Fibroblast of the aortic adventitia (primary cell): ENCODE measurements at regions not wholly inside any gene's neighbourhood (a gene's known extent, or its start where the extent isn't known, plus 50 kb on each side); places are given as distances from the start of the nearest gene placed in this dataset.

Source experiments
- DNase-seq: peaks from one replicate; pipeline ENCODE4 v3.0.0-alpha.2; 2010; ENCODE audit warnings: low read depth
- H3K4me3 ChIP-seq: 2 replicates; pipeline ENCODE4 v1.5.1; 2011; ENCODE audit warnings: low read depth, mild to moderate bottlenecking, control low read depth, low read length, moderate library complexity
- CTCF ChIP-seq: IDR thresholded peaks from 2 replicates; pipeline ENCODE4 v1.5.1; 2011; ENCODE audit warnings: mild to moderate bottlenecking, low read length, control low read depth, inconsistent platforms; ENCODE audit not compliant: insufficient read depth

DNA sequence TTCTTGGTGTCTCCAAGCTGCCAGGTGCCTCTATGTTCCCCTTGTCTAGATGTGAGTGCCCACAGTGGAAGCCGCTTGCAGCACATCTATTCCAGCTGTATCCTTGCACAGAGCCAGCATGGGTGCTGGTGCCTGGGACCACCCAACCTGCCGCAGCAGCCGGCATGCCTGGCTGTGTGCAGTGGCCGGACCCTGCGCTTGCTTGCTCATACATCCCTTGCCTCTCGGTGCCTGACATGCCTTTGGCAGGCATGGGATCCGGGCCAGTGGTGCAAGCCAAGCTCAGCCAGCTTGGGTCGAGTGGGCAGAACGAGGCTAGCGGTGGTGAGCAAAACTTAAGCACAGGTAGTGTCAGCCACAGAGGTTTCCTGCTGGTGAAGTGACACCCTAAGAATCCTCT is 355.1 kb downstream of the TLL1 start:
- TF ChIP-seq CTCF: no peak
- no peak overlapping the region for H3K4me3 ChIP-seq
- no peak for DNase-seq

DNA sequence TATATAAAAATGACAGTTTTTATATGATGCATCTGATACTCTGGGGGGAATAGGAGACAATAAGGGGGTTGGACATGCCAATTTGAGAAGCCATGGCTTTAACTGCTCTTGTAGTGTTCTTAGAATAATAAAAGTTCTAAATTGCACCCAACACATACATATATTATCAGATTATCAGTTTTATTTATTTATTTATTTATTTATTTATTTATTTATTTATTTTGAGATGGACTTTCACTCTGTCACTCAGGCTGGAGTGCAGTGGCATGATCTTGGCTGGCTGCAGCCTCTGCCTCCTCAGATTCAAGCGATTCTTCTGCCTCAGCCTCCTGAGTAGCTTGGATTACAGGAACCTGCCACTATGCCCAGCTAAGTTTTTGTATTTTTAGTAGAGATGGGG is 356.8 kb downstream of the TLL1 start:
- no peak for DNase-seq
- no peak for TF ChIP-seq CTCF
- H3K4me3 ChIP-seq: no peak overlapping the region

DNA sequence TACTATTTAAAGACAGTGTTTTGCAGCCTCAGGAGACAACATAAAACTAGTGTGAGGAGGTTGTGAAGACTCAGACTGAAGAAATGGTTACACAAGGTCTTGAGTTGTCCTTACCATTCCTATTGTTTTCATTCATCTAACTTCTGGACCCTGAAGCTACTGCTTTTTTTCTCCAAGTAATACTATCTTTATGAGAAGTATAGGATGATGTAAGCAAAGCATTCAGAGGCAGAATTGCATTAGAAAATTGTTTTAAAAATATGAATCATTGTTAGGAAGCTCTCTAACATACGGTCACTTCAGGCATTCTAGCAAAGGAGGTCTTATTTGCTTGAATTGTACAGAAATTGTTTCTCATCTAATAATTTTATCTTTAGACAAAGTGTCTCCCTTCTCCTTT is 357.8 kb downstream of the TLL1 start:
- no peak overlapping the region for H3K4me3 ChIP-seq
- DNase-seq: peak; percentile 2
- TF ChIP-seq CTCF: no peak

DNA sequence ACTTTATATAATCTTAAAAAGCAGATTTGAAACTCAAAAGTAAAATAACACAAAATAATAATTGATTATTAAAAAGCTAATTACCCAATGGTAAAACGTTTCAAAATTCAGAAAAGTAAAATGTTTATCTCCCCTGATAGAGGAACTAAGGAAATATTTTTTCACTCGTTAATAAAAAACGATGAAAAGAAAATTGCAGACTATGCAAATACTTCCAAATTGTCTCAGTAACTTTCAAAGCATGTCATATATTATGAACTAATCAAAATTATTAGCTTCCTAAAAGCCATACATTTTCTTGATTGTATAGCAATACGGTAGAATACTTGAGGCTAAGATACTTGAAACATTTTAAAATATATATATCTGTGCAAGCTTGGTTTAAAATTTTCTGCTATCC is 366.3 kb downstream of the TLL1 start:
- DNase-seq: no peak
- TF ChIP-seq CTCF: no peak
- no peak overlapping the region for H3K4me3 ChIP-seq

- H3K4me3 ChIP-seq: no peak overlapping the region
- DNase-seq: peak; percentile 27
- TF ChIP-seq CTCF: peak; percentile 55
Observed at GRCh38 chr4:166252487-166253402, 379.7 kb downstream of the TLL1 start.

GRCh38 chr4:166257276-166257675 is 384.2 kb downstream of the TLL1 start:
- H3K4me3 ChIP-seq: no peak overlapping the region
- DNase-seq: no peak
- no peak for TF ChIP-seq CTCF
